Neural progenitor cell (in vitro differentiated cells): ENCODE measurements at regions not wholly inside any gene's neighbourhood (a gene's known extent, or its start where the extent isn't known, plus 50 kb on each side); places are given as distances from the start of the nearest gene placed in this dataset.

Experiments used
- DNase-seq: peaks from one replicate; pipeline ENCODE4 v3.0.0-alpha.2; 2016; ENCODE audit warnings: low spot score
- H2AFZ ChIP-seq: fragments of 200-600 bp; sonication (generic); replicated peaks from 2 replicates; pipeline ENCODE4 v1.6.1; 2016; ENCODE audit warnings: antibody characterized with exemption
- H3F3A ChIP-seq: fragments of 200-600 bp; sonication (generic); 2 replicates; pipeline ENCODE4 v1.6.1; 2016; ENCODE audit warnings: antibody characterized with exemption, low read depth
- H3K27ac ChIP-seq: fragments of 200-600 bp; sonication (generic); 2 replicates; pipeline ENCODE4 v1.5.1; 2016; ENCODE audit warnings: mild to moderate bottlenecking
- H3K27me3 ChIP-seq: fragments of 200-600 bp; sonication (generic); 2 replicates; pipeline ENCODE4 v1.6.1; 2016; ENCODE audit warnings: mild to moderate bottlenecking, moderate library complexity
- H3K36me3 ChIP-seq: fragments of 200-600 bp; sonication (generic); 2 replicates; pipeline ENCODE4 v1.5.1; 2016
- H3K4me1 ChIP-seq: fragments of 200-600 bp; sonication (generic); 2 replicates; pipeline ENCODE4 v1.6.1; 2016; ENCODE audit warnings: mixed run types
- H3K4me2 ChIP-seq: fragments of 200-600 bp; sonication (generic); 2 replicates; pipeline ENCODE4 v1.6.1; 2016
- H3K4me3 ChIP-seq: fragments of 200-600 bp; sonication (generic); 2 replicates; pipeline ENCODE4 v1.5.1; 2016
- H3K79me2 ChIP-seq: fragments of 200-600 bp; sonication (generic); 2 replicates; pipeline ENCODE4 v1.6.1; 2016; ENCODE audit warnings: low read depth
- H3K9ac ChIP-seq: fragments of 200-600 bp; sonication (generic); 2 replicates; pipeline ENCODE4 v1.6.1; 2016
- H3K9me3 ChIP-seq: fragments of 200-600 bp; sonication (generic); 2 replicates; pipeline ENCODE4 v1.5.1; 2016; ENCODE audit warnings: low read depth
- H4K20me1 ChIP-seq: fragments of 200-600 bp; sonication (generic); 2 replicates; pipeline ENCODE4 v1.6.1; 2016; ENCODE audit warnings: low read depth
- H3K27ac Mint-ChIP-seq: 3 replicates; pipeline ENCODE4 v1.8.0; 2021; ENCODE audit warnings: mixed read lengths
- H3K27me3 Mint-ChIP-seq: 2 replicates; pipeline ENCODE4 v1.8.0; 2022; ENCODE audit warnings: low read depth, mild to moderate bottlenecking, inconsistent platforms, moderate library complexity, mixed read lengths; ENCODE audit not compliant: insufficient read depth
- H3K36me3 Mint-ChIP-seq: 3 replicates; pipeline ENCODE4 v1.8.0; 2021; ENCODE audit warnings: mixed read lengths
- H3K4me1 Mint-ChIP-seq: 3 replicates; pipeline ENCODE4 v1.8.0; 2021; ENCODE audit warnings: mixed read lengths
- H3K4me3 Mint-ChIP-seq: 3 replicates; pipeline ENCODE4 v1.8.0; 2021; ENCODE audit warnings: mild to moderate bottlenecking, moderate library complexity, mixed read lengths
- H3K9me3 Mint-ChIP-seq: 3 replicates; pipeline ENCODE4 v1.8.0; 2020; ENCODE audit warnings: mixed read lengths
- EZH2 ChIP-seq: fragments of 200-600 bp; sonication (generic); IDR thresholded peaks from 2 replicates; pipeline ENCODE4 v1.6.1; 2017; ENCODE audit warnings: antibody characterized with exemption, mild to moderate bottlenecking, moderate library complexity
- EZH2phosphoT487 ChIP-seq: fragments of 200-600 bp; sonication (generic); IDR thresholded peaks from 2 replicates; pipeline ENCODE4 v1.6.1; 2017; ENCODE audit warnings: antibody characterized with exemption
- TF ChIP-seq, protein P1 (sequence below): fragments of 200-600 bp; sonication (generic); IDR thresholded peaks from 2 replicates; pipeline ENCODE4 v1.5.1; 2017; ENCODE audit warnings: antibody characterized with exemption, mild to moderate bottlenecking

DNA sequence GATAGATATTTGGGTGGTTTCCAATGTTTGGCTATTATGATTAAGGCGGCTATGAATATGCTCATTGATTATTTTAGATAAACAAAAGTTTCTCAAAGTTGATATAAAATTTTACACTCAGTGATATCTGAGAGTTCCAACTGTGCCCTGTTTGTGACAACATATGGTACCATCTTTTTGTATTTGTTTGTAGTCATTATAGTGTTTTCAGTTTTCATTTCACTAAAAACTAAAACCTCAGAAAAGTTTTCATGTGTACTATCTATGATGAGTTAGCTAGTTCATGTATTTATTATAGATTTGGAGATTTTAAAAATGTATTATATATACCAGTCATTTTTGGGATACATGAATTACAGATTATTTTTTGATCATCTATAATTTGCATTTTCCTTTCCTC, 1111.4 kb downstream of the CDH18 start:
- Mint-ChIP-seq H3K4me3 (no peak overlapping the region), H3K36me3 (no peaks in the 10 kb centered on the region), H3K27me3 (no peaks in the 10 kb centered on the region), H3K9me3 (no peaks in the 10 kb centered on the region), H3K4me1 (no peaks in the 10 kb centered on the region), H3K27ac (no peak overlapping the region)
- Histone ChIP-seq H3F3A (no peaks in the 10 kb centered on the region), H3K9ac (no peak overlapping the region), H2AFZ (no peak overlapping the region), H3K4me1 (no peaks in the 10 kb centered on the region), H3K27me3 (no peaks in the 10 kb centered on the region), H4K20me1 (no peaks in the 10 kb centered on the region), H3K27ac (no peak overlapping the region), H3K9me3 (no peaks in the 10 kb centered on the region), H3K4me3 (no peak overlapping the region), H3K36me3 (no peaks in the 10 kb centered on the region), H3K4me2 (no peak overlapping the region), H3K79me2 (no peaks in the 10 kb centered on the region)
- TF ChIP-seq, protein P1, sequence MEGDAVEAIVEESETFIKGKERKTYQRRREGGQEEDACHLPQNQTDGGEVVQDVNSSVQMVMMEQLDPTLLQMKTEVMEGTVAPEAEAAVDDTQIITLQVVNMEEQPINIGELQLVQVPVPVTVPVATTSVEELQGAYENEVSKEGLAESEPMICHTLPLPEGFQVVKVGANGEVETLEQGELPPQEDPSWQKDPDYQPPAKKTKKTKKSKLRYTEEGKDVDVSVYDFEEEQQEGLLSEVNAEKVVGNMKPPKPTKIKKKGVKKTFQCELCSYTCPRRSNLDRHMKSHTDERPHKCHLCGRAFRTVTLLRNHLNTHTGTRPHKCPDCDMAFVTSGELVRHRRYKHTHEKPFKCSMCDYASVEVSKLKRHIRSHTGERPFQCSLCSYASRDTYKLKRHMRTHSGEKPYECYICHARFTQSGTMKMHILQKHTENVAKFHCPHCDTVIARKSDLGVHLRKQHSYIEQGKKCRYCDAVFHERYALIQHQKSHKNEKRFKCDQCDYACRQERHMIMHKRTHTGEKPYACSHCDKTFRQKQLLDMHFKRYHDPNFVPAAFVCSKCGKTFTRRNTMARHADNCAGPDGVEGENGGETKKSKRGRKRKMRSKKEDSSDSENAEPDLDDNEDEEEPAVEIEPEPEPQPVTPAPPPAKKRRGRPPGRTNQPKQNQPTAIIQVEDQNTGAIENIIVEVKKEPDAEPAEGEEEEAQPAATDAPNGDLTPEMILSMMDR, result no peak
- TF ChIP-seq EZH2 (no peak), EZH2phosphoT487 (no peak)
- no peak for DNase-seq

DNA sequence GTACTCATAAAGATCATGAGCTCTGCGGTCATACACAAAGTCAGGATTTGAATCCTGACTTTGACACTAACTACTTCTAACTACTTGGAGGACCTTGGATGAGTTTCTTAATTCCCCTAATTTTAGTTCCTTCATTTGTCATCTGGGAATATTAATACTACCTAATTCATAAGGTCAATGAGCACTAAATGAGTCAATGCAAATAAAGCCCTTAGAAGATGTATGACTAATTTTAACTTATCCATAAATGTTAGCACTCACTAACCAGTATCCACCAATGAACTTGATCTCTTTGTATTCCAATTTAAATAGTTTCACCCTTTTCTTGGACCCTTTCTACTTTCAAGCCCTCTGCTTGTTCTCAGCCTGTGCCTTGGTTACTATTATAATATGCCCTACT, 1106.4 kb downstream of the CDH18 start:
- Histone ChIP-seq H3K4me1 (no peaks in the 10 kb centered on the region), H3F3A (no peaks in the 10 kb centered on the region), H3K9ac (no peak overlapping the region), H3K9me3 (no peaks in the 10 kb centered on the region), H3K4me3 (no peak overlapping the region), H3K36me3 (no peaks in the 10 kb centered on the region), H3K4me2 (no peak overlapping the region), H4K20me1 (no peaks in the 10 kb centered on the region), H3K27ac (no peak overlapping the region), H3K79me2 (no peaks in the 10 kb centered on the region), H2AFZ (no peak overlapping the region), H3K27me3 (no peaks in the 10 kb centered on the region)
- no peak overlapping the region for H3K4me3 Mint-ChIP-seq
- no peak overlapping the region for H3K27ac Mint-ChIP-seq
- peaks cover 2% of the 10 kb centered on the region for H3K27me3 Mint-ChIP-seq
- no peaks in the 10 kb centered on the region for H3K36me3 Mint-ChIP-seq
- TF ChIP-seq, protein P1, result no peak
- no peak for TF ChIP-seq EZH2
- TF ChIP-seq EZH2phosphoT487, result no peak
- no peaks in the 10 kb centered on the region for H3K4me1 Mint-ChIP-seq
- H3K9me3 Mint-ChIP-seq, result no peaks in the 10 kb centered on the region
- DNase-seq, result no peak

DNA sequence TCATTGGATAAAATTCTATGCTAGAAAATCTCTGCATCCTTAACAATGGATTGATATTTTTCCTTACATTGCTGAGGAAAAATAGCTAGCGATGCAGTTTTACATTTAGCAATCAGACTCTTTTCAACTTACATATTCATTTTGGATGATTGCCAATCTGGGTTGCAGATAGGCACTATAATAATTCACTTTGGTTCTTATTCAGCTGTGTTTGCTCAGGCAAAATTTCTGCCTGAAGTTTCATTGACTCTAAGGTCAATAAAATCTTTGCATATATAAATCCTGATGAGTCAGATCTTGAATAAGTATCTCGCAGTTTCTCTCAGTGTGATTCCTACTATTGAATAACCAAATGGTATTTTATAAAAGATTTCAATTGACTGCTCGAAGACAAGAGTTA, 1105.8 kb downstream of the CDH18 start:
- peaks cover 2% of the 10 kb centered on the region for H3K27me3 Mint-ChIP-seq
- no peaks in the 10 kb centered on the region for H3K36me3 Mint-ChIP-seq
- no peaks in the 10 kb centered on the region for H3K4me1 Mint-ChIP-seq
- TF ChIP-seq EZH2 (no peak), EZH2phosphoT487 (no peak)
- Histone ChIP-seq H3K4me2 (no peak overlapping the region), H3K27ac (no peak overlapping the region), H3F3A (no peaks in the 10 kb centered on the region), H3K9ac (no peak overlapping the region), H3K9me3 (no peaks in the 10 kb centered on the region), H3K36me3 (no peaks in the 10 kb centered on the region), H3K4me3 (no peak overlapping the region), H4K20me1 (no peaks in the 10 kb centered on the region), H3K79me2 (no peaks in the 10 kb centered on the region), H2AFZ (no peak overlapping the region), H3K4me1 (no peaks in the 10 kb centered on the region), H3K27me3 (no peaks in the 10 kb centered on the region)
- H3K4me3 Mint-ChIP-seq, result no peak overlapping the region
- DNase-seq, result no peak
- H3K27ac Mint-ChIP-seq, result no peak overlapping the region
- no peaks in the 10 kb centered on the region for H3K9me3 Mint-ChIP-seq

DNA sequence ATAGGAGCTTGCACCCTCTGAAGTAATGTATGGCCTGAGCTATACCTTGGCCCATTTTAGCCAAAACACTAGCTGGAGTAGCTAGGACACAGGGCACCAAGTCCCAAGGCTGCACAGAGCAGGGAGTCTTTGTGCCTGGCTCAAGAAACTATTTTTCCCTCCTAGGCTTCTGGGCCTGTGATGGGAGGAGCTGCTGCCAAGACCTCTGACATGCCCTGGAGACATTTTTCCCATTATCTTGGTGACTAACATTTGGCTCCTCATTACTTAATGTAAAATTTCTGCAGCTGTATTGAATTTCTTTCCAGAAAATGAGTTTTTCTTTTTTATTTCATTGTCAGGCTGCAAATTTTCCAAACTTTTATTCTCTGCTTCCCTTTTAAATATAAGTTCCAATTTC, 1099.2 kb downstream of the CDH18 start:
- no peaks in the 10 kb centered on the region for H3K79me2 ChIP-seq
- no peak overlapping the region for H3K9ac ChIP-seq
- no peaks in the 10 kb centered on the region for H3K36me3 ChIP-seq
- no peaks in the 10 kb centered on the region for H3K9me3 ChIP-seq
- peaks cover 9% of the 10 kb centered on the region for H3K27me3 Mint-ChIP-seq
- DNase-seq, result no peak
- H3K4me2 ChIP-seq, result no peak overlapping the region
- no peaks in the 10 kb centered on the region for H3K27me3 ChIP-seq
- H3K4me3 ChIP-seq, result no peak overlapping the region
- H3F3A ChIP-seq, result no peaks in the 10 kb centered on the region
- H3K4me3 Mint-ChIP-seq, result no peak overlapping the region
- peaks cover 11% of the 10 kb centered on the region for H3K9me3 Mint-ChIP-seq
- H3K27ac Mint-ChIP-seq, result no peak overlapping the region
- H3K36me3 Mint-ChIP-seq, result no peaks in the 10 kb centered on the region
- no peaks in the 10 kb centered on the region for H4K20me1 ChIP-seq
- H3K4me1 ChIP-seq, result no peaks in the 10 kb centered on the region
- TF ChIP-seq EZH2phosphoT487 (no peak), EZH2 (no peak)
- TF ChIP-seq, protein P1, result no peak
- H3K4me1 Mint-ChIP-seq, result no peaks in the 10 kb centered on the region
- H2AFZ ChIP-seq, result no peak overlapping the region
- H3K27ac ChIP-seq, result no peak overlapping the region
